ENCODE measurements at regions not wholly inside any gene's neighbourhood (a gene's known extent, or its start where the extent isn't known, plus 50 kb on each side); places are given as distances from the start of the nearest gene placed in this dataset.
A peak's percentile ranks its signal among the peaks of the same experiment; 100 is the strongest.

DNA sequence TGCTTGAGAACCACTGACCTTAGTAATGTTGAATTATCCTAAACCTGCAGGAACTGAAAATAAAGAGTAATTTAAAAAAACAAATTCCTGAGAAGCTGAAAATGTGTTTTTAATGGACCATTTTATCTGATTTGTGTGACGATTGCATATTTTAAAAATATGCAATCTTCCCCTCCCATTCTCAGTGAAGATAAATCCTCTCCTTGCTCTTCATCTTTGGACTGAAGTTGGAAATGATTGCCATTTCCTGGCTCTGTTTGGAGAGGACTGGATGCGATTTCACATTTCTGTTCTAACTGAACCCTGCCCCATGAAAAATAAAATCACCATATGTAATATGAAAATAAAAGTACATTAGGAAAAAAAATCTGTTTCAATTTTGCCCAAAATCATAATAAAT is 216.3 kb downstream of the SLC6A15 start:
- Histone ChIP-seq H3K4me1 (no peaks in the 10 kb centered on the region), H3K9me3 (no peaks in the 10 kb centered on the region), H3K36me3 (ENCODE audit: low read depth, missing control alignments) (no peaks in the 10 kb centered on the region), H3K27ac (no peak overlapping the region), H3K4me3 (no peak overlapping the region), H3K27me3 (no peaks in the 10 kb centered on the region)
- DNase-seq = no peak
- TF ChIP-seq POLR2A (IDR thresholded peaks at IDR 0.05) (no peak), CTCF (IDR thresholded peaks at IDR 0.05) (no peak)
- intact Hi-C loops (cut with DNase I; ENCODE audit: low total_unique reads) = no loop called here
- WGBS, 2 donors = 53 to 65% methylated on average over 2 of the region's 2 CpGs

- Histone ChIP-seq H3K36me3 (ENCODE audit: low read depth, missing control alignments) (no peaks in the 10 kb centered on the region), H3K4me3 (no peak overlapping the region), H3K9me3 (no peaks in the 10 kb centered on the region), H3K27ac (no peak overlapping the region), H3K27me3 (no peaks in the 10 kb centered on the region), H3K4me1 (no peaks in the 10 kb centered on the region)
- DNase-seq = no peak
- intact Hi-C loops (cut with DNase I; ENCODE audit: low total_unique reads) = no loop called here
- TF ChIP-seq CTCF (IDR thresholded peaks at IDR 0.05) (no peak), POLR2A (IDR thresholded peaks at IDR 0.05) (no peak)
Observed at GRCh38 chr12:84694116-84694515, 218.5 kb downstream of the SLC6A15 start.

- intact Hi-C loops (cut with DNase I; ENCODE audit: low total_unique reads) = no loop called here
- Histone ChIP-seq H3K4me3 (no peak overlapping the region), H3K4me1 (no peaks in the 10 kb centered on the region), H3K9me3 (no peaks in the 10 kb centered on the region), H3K27ac (no peak overlapping the region), H3K36me3 (ENCODE audit: low read depth, missing control alignments) (no peaks in the 10 kb centered on the region), H3K27me3 (no peaks in the 10 kb centered on the region)
- no peak for DNase-seq
- TF ChIP-seq CTCF (IDR thresholded peaks at IDR 0.05) = no peak
- no peak for TF ChIP-seq POLR2A (IDR thresholded peaks at IDR 0.05)
Observed at GRCh38 chr12:84692071-84692470, 220.5 kb downstream of the SLC6A15 start.

- TF ChIP-seq POLR2A (IDR thresholded peaks at IDR 0.05) (no peak), CTCF (IDR thresholded peaks at IDR 0.05) (no peak)
- no peak for DNase-seq
- intact Hi-C loops (cut with DNase I; ENCODE audit: low total_unique reads) = no loop called here
- Histone ChIP-seq H3K9me3 (no peaks in the 10 kb centered on the region), H3K4me1 (no peaks in the 10 kb centered on the region), H3K36me3 (ENCODE audit: low read depth, missing control alignments) (no peaks in the 10 kb centered on the region), H3K27ac (no peak overlapping the region), H3K4me3 (no peak overlapping the region), H3K27me3 (no peaks in the 10 kb centered on the region)
- 61 to 67% methylated on average over 1 of the region's 1 CpG for WGBS, 2 donors
Observed at GRCh38 chr12:84691266-84691665, 221.3 kb downstream of the SLC6A15 start.

DNA sequence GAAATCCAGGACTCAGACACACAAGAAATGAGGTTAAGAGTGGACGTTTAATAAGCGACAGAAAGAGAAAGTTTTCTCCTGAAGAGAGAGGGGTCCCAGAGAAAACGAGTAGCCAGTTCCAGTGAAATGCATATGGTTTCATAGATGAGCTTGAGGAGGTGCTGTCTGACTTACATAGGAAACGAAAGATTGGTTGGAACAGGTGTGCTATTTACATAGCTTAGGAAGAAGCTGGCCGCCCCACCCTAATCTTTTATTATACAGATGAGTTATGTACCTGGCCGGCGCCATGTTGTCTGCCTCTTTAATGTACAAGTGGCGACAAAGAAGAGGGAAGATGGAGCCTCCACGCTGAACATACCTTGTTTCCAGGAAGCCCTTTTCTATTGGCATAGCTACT is 223.0 kb downstream of the SLC6A15 start:
- WGBS, 2 donors = 49 to 60% methylated on average over 8 to 9 of the region's 9 CpGs

More for the DNA sequence above, 223.0 kb downstream of the SLC6A15 start:
- Histone ChIP-seq H3K27me3 (no peaks in the 10 kb centered on the region), H3K27ac (no peak overlapping the region), H3K4me3 (no peak overlapping the region), H3K36me3 (ENCODE audit: low read depth, missing control alignments) (no peaks in the 10 kb centered on the region), H3K9me3 (no peaks in the 10 kb centered on the region), H3K4me1 (no peaks in the 10 kb centered on the region)
- TF ChIP-seq POLR2A (IDR thresholded peaks at IDR 0.05) (no peak), CTCF (IDR thresholded peaks at IDR 0.05) (no peak)
- DNase-seq = peak; percentile 22
- intact Hi-C loops (cut with DNase I; ENCODE audit: low total_unique reads) = no loop called here
